ENCODE measurements at regions not wholly inside any gene's neighbourhood (a gene's known extent, or its start where the extent isn't known, plus 50 kb on each side); places are given as distances from the start of the nearest gene placed in this dataset.

- TF ChIP-seq FOXK2 (IDR thresholded peaks at IDR 0.05) = no peak
- TF ChIP-seq LEF1 (IDR thresholded peaks at IDR 0.05; ENCODE audit: borderline replicate concordance) = no peak
- TF ChIP-seq, protein P1, sequence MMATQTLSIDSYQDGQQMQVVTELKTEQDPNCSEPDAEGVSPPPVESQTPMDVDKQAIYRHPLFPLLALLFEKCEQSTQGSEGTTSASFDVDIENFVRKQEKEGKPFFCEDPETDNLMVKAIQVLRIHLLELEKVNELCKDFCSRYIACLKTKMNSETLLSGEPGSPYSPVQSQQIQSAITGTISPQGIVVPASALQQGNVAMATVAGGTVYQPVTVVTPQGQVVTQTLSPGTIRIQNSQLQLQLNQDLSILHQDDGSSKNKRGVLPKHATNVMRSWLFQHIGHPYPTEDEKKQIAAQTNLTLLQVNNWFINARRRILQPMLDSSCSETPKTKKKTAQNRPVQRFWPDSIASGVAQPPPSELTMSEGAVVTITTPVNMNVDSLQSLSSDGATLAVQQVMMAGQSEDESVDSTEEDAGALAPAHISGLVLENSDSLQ (IDR thresholded peaks at IDR 0.05) = no peak
- no peak for TF ChIP-seq SP1 (IDR thresholded peaks at IDR 0.05)
Measured at GRCh38 chr5:5089895-5090649, 50.1 kb upstream of the ADAMTS16 start.

All from HEK293T (cell line).